GM19238 (cell line): ENCODE measurements at regions not wholly inside any gene's neighbourhood (a gene's known extent, or its start where the extent isn't known, plus 50 kb on each side); places are given as distances from the start of the nearest gene placed in this dataset.
"Not testable (repeated sequence)": the region's sequence is repeated elsewhere in the genome, so short reads cannot be mapped to it uniquely, and the experiment has no call there.

Source experiments
- DNase-seq: peaks from one replicate; pipeline ENCODE4 v3.0.0; 2011; ENCODE audit warnings: low spot score; ENCODE audit not compliant: insufficient read length

DNA sequence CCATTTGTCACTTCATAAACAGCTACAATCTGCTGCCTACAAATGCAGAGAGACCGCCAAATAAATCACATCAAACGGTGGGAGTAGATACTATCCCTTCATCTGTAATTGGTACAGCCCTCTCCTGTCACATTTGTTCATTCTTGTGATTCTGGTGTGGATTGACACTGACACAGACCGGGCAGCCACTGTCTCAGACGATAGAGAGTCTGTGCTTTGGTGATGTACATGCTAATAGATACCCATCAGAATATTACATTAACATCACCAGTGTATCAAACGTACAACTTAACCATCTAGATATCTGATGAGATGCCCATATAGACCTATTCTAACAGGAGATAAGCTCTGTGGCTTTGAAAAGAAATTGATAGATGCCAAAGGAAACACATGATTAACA lies 419.7 kb upstream of the ZEB2 start:
- no peak for DNase-seq

- no peak for DNase-seq
These were observed 418.2 kb upstream of the ZEB2 start for GRCh38 chr2:144937910-144938709.

DNA sequence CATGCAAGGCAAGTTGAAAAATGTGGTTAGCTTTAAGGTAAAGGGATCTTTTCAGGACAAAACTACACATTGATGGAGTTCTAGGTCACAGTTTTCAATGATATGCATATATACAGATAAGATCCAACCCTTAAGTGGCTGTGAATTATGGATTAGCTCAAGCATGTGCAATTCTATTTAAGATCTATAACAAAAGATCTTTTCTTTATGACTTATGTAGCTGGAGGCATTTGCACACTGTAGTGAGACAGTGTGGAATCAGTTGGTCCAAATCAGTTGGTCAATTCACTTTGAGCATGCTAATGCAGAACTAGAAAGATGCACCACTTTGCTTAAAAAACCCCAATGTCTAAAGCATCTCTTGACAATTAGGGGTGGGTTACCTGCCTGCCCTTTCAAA lies 417.1 kb upstream of the ZEB2 start:
- no peak for DNase-seq

GRCh38 chr2:144936442-144936841 lies 416.5 kb upstream of the ZEB2 start:
- DNase-seq = no peak

DNA sequence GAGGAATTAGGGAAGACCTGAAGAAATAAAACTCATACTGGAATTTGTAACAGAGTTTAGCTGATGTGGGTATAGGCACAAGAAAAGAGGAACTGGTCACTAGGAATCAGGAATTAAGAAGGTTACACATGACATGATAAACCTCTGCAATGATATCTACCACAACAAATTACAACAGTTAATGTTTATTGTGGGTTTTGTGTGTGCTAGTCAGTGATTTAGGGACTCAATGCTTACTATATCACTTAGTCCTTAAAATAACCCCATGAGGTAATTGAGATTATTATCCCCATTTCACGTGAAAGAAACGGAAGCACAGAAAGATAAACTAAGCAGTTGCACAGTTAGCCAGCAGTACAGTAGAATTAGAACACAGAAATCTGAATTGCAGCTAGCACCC lies 415.8 kb upstream of the ZEB2 start:
- DNase-seq = no peak

GRCh38 chr2:144935191-144935590 lies 415.3 kb upstream of the ZEB2 start:
- DNase-seq = no peak

- no peak for DNase-seq
These were observed 412.0 kb upstream of the ZEB2 start for GRCh38 chr2:144931960-144932359.

DNA sequence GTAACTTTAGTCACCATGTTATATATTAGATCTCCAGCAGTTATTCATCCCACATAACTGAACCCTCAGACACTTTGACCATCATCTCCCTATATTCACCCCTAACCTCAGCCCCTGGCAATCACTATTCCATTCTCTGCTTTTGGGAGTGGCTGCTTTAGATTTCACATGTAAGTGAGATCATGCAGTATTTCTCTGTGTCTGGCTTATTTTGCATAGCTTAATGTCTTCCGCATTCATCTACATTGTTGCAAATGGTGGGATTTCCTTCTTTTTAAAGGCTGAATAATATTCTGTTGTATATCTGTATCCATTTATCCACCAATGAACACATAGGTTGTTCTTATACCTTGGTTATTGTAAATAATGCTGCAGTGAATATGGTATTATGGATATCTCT lies 411.6 kb upstream of the ZEB2 start:
- no peak for DNase-seq

- DNase-seq = no peak
These were observed 407.5 kb upstream of the ZEB2 start for GRCh38 chr2:144927429-144927828.

DNA sequence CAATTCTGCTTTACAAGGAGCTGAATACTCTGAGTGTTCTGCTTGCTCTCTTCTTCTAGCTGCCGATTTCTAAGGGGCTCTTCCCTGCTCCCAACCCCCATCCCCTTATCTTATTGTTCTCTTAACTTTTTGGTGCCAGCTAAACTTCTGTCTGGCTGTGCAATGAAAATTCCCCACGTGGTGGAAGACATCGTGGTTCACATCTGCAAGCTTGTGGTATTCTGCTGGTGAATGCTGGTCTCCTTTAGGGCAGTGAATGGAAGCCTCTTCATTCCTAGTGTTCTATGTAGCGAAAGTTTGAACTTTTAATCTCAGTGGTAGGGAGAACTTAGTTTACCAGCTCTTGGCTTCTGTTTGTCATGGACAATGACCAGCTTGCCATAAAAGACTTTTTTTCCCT lies 406.0 kb upstream of the ZEB2 start:
- DNase-seq = no peak

DNA sequence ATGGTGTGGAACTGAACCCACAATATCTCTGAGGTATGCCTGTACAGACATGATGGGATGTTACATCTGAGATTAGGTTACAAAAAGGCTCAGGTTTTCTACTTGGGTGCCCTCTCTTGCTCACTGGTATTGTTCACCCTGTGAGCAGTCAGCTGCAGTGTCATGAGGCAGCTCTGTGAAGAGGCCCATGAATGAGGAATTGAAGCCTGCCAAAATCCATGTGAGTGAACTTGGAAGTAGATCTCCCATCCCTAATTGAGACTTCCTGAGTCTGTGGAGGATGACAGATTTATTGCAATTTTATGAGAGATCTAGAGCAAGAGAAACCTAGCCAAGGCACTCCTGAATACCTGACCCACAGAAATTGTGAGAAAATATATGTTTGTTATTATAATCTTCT lies 404.9 kb upstream of the ZEB2 start:
- no peak for DNase-seq

- DNase-seq = no peak
These were observed 402.6 kb upstream of the ZEB2 start for GRCh38 chr2:144922519-144922918.

DNA sequence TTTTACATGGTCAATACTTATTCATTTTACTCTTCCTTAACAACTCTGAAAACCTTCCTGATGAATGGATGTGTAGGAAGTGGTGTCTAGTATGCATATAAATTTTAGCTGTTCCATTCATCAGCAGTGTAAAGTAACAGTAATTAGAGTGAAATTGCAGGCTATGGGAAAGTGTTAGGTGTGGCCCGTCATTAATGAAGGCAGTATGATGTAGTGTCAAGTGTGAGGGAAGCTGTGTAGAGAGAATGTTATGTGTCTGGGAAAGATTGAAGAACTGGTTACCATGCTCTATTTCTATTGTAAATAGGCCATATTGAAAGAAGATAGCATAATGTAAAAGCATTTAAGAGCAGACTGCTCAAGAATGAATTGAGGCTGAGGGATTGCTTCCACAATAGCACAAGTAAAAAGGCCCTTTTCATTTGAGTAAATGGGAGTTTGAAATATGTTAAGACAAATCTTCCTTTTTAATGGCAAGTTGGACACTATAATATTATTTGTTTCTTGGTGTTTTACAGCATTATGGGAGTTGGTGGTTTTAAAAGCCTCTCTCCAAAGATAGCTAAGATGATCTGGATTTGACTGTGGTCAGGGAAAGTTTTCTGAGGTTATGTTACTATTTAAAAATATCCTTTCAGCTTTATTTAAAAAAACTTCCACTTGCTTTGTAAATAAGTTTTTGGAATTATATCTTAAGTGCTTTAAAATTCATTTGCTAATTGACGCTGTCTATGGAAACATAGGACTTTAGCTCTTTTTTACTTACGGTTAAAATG lies 401.0 kb upstream of the ZEB2 start:
- DNase-seq = no peak

DNA sequence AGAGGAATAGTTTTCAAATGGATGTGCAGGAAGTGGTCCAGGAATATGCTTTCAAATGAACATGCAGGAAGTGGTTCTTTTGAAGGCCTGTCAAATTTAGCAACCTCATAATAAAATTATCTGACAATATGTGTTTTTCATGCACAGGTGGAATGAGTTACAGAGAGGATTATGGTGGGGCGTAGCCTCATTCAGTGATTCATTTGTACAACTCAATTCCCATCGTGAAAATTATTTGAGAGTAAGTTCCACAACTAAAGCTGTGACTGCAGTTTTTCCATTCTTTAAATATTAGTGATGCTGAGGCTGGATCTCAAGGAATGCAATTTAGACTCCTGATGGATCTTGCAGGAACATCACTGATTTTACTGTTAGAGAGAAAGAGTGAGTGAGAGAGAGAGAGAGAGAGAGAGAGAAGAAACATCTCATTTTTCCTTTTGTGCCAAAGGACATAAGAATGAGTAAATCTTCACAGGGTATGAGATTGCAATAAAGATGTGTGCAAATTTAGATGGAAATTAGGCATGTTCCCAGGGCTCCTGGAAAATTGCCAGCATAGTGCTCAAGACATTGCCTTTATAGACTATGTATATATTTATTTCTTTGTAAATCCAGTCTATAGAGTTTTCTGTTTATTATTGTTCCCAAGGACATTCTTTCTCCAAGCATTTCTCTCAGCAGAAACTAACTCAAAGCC lies 394.9 kb upstream of the ZEB2 start:
- no peak for DNase-seq

DNA sequence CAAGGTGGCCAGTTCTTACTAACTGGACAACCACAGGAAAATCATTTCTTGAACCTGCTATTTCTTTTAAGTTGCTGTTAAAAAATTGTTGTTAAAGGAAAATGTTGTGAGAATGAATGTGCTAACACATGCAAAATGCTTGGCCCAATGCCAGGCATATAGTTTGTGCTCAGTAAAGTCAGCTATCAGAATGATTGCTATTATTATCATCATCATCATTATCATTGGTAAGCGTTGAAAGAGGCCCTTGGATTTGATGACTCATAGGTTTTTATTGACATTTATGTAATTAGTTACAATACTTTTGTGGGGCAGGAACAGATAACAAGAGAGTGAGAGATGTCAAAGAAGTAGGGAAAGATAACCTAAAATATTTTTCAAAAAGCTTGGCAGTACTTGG lies 394.2 kb upstream of the ZEB2 start:
- DNase-seq = no peak

GRCh38 chr2:144912206-144912605 lies 392.3 kb upstream of the ZEB2 start:
- no peak for DNase-seq

DNA sequence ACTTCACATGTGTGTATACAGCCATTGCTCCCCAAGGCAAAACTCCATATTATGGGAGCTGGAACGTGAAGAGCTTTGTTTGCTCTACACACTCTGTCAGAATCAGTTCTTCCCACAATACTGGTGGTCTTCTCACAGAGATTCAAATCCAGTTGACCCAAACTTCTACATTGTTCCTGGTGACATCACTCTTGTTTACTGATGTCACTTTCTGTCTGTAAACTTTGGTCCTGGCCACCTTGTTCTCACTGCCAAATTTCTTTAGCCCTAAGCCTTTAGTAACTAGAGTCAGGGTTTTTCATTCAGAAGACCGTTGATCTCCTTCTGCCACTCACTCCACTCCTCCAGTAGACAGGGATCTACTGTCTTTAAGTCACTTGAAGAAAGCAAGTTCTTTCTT lies 386.0 kb upstream of the ZEB2 start:
- DNase-seq = no peak

GRCh38 chr2:144904612-144905011 lies 384.7 kb upstream of the ZEB2 start:
- no peak for DNase-seq

DNA sequence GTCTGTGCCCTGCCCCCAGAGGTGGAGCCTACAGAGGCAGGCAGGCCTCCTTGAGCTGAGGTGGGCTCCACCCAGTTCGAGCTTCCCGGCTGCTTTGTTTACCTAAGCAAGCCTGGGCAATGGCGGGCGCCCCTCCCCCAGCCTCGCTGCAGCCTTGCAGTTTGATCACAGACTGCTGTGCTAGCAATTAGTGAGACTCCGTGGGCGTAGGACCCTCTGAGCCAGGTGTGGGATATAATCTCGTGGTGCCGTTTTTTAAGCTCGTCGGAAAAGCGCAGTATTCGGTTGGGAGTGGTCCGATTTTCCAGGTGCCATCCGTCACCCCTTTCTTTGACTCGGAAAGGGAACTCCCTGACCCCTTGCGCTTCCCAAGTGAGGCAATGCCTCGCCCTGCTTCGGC lies 383.1 kb upstream of the ZEB2 start:
- not testable (repeated sequence) for DNase-seq

DNA sequence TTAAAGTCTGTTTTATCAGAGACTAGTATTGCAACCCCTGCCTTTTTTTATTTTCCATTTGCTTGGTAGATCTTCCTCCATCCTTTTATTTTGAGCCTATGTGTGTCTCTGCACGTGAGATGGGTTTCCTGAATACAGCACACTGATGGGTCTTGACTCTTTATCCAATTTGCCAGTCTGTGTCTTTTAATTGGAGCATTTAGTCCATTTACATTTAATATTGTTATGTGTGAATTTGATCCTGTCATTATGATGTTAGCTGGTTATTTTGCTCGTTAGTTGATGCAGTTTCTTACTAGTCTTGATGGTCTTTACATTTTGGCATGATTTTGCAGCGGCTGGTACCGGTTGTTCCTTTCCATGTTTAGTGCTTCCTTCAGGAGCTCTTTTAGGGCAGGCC lies 381.5 kb upstream of the ZEB2 start:
- DNase-seq = not testable (repeated sequence)

DNA sequence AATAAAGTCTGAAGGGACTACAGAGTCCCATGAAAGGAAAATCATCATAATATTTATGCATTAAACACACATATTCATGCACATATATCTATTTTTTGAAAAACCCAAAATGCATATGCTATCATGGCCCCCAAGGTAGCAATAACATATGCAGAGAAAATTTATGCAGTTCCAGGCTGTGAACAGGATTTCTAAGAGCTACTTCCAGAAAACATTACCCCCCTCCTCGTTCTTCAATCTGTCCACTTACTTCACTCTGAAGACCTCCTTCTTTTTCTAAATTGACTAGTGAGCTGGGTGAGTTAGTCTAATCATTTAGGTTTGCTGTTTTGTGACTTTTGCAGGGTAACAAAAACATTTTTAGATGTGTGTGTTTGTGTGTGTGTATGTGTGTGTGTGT lies 376.4 kb upstream of the ZEB2 start:
- DNase-seq = no peak
